Activated effector memory CD4-positive, alpha-beta T cell treated with Interleukin-2 at 50 U/mL for 16 hours (primary cell): ENCODE measurements at regions not wholly inside any gene's neighbourhood (a gene's known extent, or its start where the extent isn't known, plus 50 kb on each side); places are given as distances from the start of the nearest gene placed in this dataset.

Source experiments
- DNase-seq: peaks from one replicate; pipeline ENCODE4 v3.0.0-alpha.2; 2020

GRCh38 chr20:20877079-20877478 is 164.6 kb upstream of the RALGAPA2 start:
- DNase-seq = no peak

- DNase-seq = no peak
Measured at GRCh38 chr20:20875716-20876115, 163.3 kb upstream of the RALGAPA2 start.

GRCh38 chr20:20872428-20872827 is 160.0 kb upstream of the RALGAPA2 start:
- DNase-seq = no peak

- no peak for DNase-seq
Measured at GRCh38 chr20:20869161-20869775, 156.8 kb upstream of the RALGAPA2 start.

GRCh38 chr20:20864351-20865096 is 152.1 kb upstream of the RALGAPA2 start:
- no peak for DNase-seq

DNA sequence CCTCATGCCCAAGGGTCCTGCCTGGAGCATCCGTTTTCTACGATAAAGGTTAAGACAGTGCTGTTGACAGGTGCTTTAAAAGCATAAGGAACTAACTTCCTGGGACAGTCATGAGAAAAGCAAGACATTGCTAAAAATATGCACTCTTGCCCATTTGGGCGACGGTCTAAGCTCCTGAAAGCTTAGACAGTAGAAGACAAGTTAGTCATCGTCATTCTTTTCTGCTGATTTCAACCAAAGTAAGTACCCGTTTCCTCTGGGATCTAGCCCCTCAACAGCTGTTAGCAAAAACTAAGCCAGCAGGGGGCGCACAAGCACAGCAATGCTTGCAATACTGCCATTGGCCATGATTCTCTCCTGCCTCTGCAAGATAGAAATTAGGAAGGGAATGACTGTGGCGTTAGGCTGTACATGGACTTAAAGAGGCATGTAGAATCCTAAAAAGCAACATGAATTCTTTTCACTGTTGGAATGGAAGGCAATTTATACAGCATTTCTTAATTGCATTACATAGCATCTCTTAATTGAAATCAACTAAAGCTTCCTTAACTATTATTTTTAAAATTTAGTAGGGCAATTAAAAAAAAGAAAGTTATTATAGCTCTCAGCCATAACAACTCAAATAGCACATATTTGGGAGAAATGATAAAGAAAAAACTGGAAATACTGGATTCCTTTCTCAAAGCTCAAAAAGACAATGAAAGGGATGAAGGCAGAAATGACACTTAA is 147.8 kb upstream of the RALGAPA2 start:
- peak; percentile 63 for DNase-seq

DNA sequence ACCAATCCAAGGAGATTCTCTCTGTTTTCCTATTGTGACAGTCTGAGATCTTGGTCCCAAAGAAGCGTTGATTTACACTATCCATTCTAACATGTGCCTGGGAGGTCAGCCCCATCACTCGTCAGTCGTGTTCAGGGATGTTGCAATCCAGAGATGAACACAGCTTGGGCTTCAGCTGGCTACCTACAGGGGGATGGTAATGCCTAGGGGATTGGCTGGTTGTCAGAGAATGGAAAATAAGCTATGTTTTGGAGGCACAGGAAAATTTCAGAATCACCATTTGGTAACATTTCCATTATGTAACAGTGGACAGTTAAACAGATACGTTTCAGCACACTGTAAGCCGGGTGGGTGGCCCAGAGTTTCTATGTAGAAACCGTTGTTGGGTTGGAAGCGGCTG is 147.1 kb upstream of the RALGAPA2 start:
- no peak for DNase-seq

DNA sequence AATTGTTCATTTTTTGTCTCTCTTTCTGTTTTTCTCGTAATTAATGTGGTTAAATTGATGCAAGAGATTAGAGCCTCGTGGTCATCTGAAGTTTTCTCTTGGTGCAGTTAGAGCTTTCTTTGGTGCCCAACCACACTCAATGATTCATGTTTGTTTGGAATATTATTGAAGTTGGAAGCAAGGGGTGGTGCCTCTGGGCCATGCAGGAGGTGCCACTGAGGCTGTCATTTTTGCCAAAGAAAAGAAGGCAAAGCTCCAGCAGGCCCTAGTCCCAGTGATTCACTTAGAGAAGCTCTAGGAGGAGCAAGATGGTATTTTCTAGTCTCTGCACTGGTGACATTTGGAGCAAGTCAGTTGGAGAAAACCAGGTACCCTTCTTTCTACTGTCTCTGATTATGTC is 144.5 kb upstream of the RALGAPA2 start:
- no peak for DNase-seq

- no peak for DNase-seq
Measured at GRCh38 chr20:20856306-20856705, 143.9 kb upstream of the RALGAPA2 start.

DNA sequence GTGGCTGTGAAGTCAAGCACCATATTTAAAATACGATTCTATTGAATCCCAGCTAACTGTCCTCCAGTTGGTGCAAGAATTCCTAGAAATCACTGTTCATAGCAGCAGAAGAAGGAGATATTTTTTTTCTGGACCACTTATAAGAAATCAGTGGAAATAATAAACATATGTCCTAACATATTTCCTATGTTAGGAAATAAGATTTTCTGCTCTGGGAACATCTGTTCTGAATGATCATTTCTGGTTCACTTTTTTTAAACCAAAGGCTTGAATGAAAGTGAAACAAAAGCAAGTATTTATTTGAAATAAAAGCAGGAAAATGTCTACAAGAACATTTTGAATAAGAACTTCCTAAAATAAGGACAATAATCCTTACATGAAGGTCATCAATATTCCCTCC is 138.9 kb upstream of the RALGAPA2 start:
- no peak for DNase-seq

DNA sequence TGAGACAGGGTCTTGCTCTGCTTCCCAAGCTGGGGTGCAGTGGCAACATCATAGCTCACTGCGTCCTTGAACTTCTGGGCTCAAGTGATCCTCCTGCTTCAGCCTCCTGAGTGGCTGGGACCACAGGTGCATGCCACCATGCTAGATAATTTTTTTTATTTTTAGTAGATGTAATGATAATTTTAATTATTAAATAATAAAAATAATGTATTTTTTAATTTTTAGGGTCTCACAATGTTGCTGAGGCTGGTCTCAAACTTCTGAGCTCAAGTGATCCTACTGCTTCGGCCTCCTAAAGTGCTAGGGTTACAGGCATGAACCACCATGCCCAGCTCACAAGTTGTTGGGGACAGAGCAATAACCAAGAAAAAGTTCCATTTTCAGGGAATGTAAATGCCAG is 138.0 kb upstream of the RALGAPA2 start:
- no peak for DNase-seq

DNA sequence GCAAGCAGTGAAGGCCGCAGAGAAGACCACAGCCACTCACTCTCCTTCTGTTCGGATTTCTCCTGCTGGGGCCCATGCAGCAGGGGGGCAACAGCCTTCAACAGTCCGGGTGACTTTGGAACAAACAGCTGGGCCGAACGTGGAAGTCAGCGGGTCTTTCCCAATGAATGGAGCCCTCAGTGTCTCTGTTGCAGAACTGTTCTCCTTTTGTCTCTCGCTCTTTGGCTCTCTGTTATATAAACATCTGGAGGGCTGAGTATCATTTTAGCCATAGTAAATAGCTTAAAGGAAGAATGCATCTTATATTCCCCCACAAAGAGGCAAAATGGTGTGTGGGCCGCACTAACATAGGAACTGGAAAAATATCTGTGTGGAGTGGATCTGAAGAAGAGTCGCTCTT is 136.7 kb upstream of the RALGAPA2 start:
- DNase-seq = no peak

DNA sequence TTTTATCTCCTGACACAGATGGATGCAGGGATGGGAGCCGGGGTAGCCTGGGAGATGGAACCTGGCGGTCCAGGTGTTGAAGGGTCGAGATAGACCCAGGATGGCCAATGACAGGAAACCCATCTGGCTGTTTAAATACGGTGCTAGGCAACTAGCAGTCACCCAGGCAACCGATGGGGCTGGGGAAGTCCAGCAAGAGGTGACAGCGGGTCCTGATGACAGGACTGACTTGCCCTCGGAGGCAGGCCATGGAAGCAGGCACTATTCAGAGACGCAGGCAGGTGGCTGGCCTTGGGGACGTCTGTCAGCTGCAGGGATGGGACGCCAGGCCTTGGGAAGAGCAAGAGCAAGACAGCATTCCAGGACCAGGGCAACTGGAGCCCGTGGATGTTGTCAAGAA is 135.4 kb upstream of the RALGAPA2 start:
- DNase-seq = no peak

DNA sequence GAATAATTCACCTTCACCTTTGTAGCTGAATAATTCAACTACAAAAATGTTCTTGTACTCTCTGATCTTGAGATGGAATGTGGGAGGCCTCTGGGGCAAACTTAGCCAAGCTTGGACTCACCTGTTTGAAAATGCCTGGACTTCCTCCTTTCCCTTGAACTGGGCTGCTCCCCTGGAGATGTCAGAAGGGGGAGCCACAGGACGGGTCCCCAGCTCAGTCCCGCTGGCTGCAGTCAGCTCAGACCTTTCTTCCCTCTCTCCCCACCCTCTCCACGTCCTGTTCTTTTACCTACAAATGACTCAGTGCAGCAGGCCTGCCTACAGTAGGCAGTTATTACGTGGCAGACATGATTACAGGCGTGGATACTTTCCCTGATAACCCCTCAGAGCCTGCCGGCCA is 131.5 kb upstream of the RALGAPA2 start:
- no peak for DNase-seq

- no peak for DNase-seq
Measured at GRCh38 chr20:20839771-20840170, 127.3 kb upstream of the RALGAPA2 start.

DNA sequence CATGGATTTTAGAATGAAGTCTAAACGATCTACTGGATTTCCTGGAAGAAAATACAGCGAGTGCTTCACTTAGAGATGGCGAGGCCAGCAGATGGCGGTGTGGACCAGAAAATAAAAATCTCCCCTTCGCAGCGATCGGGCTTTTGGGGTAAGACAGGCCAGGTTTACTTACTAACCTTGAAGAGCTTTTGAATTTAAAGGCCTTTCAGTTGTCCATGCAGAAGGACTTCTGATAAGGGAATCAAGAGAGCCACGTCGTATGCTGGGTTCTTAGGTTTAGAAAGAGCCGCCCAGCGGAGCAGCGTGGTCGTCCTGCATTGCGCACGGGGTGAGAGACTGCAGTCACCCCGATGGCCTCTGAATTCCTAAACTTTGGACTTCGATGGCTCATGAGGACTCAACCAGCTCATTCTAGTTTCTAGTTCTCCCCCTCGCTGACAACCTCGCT is 125.2 kb upstream of the RALGAPA2 start:
- DNase-seq = no peak

GRCh38 chr20:20836836-20837235 is 124.4 kb upstream of the RALGAPA2 start:
- DNase-seq = no peak

- no peak for DNase-seq
Measured at GRCh38 chr20:20835897-20836296, 123.5 kb upstream of the RALGAPA2 start.

DNA sequence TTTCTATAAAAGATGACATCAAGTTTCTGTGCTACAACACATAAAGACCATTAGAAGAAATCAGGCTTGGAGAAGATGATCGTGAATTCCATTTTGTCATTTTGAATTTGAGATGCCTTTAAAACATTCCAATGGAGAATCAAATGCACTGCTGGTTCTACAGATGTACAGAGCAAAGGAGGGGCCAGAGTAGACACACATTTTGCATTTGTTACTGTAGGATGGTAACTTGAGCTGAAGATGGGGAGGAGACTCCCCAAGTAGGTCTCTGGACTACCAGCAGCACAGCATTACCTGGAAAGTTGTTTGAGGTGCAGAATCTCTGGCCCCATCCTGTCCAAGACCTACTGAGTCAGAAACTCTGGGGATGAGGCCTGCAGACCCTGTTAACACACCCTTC is 121.6 kb upstream of the RALGAPA2 start:
- DNase-seq = no peak

DNA sequence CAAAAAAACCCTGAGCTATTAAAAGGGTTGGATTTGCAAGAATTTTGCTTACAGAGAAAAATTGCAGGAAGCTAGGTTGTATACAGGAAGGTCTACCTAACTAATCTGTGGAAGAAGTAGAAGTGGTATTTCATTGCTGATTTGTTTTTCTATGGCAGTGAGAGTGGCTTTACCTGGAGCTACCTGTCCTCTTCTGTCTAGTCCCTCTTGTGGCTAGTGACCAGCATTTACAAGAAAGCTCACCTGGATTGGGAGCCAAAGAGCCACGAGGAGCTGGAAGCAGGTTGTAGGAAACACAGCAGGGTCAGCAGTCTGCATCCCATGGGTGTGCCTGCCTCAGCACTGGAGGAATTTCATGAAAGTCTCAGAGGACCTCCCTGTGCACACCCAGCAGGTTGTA is 120.3 kb upstream of the RALGAPA2 start:
- no peak for DNase-seq

DNA sequence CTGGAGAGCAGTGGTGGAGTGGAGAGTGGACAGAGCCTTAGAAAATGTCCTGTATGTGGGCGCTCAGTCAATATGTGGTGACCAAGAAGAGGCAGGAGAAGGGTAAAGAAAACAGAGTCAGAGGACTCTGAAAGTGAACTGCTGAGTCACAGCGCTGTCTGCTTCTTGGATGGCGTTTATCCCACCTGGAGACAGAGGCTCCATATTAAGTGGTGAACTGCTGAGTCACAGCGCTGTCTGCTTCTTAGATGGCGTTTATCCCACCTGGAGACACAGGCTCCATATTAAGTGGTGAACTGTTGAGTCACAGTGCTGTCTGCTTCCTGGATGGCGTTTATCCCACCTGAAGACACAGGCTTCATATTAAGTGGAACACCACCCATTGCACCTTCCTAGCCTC is 119.3 kb upstream of the RALGAPA2 start:
- DNase-seq = no peak

DNA sequence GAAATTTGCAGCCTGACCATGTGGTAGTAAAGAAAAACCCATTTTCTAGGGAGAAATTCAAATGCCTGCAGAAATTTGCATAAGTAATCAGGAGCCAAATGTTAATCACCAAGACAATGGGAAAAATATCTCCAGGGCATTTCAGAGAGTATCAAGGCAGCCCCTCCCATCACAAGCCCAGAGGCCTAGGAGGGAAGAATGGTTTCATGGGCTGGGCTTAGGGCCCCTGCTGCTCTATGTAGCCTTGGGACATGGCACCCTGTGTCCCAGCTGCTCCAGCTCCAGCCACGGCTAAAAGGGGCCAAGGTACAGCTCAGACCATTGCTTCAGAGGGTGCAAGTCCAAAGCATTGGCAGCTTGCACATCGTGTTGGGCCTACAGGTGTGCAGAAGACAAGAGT is 117.2 kb upstream of the RALGAPA2 start:
- DNase-seq = no peak

GRCh38 chr20:20827992-20828597 is 115.7 kb upstream of the RALGAPA2 start:
- DNase-seq = no peak
